Lung (tissue), 9 donors: ENCODE measurements at regions not wholly inside any gene's neighbourhood (a gene's known extent, or its start where the extent isn't known, plus 50 kb on each side); places are given as distances from the start of the nearest gene placed in this dataset.
"Not testable (repeated sequence)": the region's sequence is repeated elsewhere in the genome, so short reads cannot be mapped to it uniquely, and the experiment has no call there.

Experiments
- ATAC-seq: fragments of 200-7000 bp; cut with Tn5 transposase; one replicate; pipeline ENCODE4 v1.9.1; 2020; ENCODE audit warnings: moderate number of reproducible peaks; ENCODE audit not compliant: insufficient read depth, low FRiP score
- DNase-seq, 3 donors: peaks; one replicate each; pipeline ENCODE4 v3.0.0-alpha.2; 2013 to 2017
- H3K27ac ChIP-seq, 2 donors: one replicate each; pipeline ENCODE4 v1.5.1; 2013; ENCODE audit warnings: mild to moderate bottlenecking in 2 of 2, moderate library complexity in 2 of 2, control low read depth in 1 of 2, inconsistent platforms in 1 of 2, low read depth in 1 of 2, low read length in 1 of 2
- H3K27me3 ChIP-seq, 3 donors: one replicate each; pipeline ENCODE4 v1.5.1; 2013; ENCODE audit warnings: low read length in 2 of 3; ENCODE audit not compliant: control insufficient read depth in 3 of 3, insufficient read depth in 3 of 3
- H3K36me3 ChIP-seq, 4 donors: one replicate each; pipeline ENCODE4 v1.5.1; 2013; ENCODE audit warnings: low read length in 4 of 4, mild to moderate bottlenecking in 1 of 4, moderate library complexity in 1 of 4; ENCODE audit not compliant: control insufficient read depth in 4 of 4, insufficient read depth in 4 of 4
- H3K4me1 ChIP-seq, 5 donors: one replicate each; pipeline ENCODE4 v1.5.1; 2013; ENCODE audit warnings: low read length in 5 of 5, mild to moderate bottlenecking in 2 of 5, moderate library complexity in 1 of 5; ENCODE audit not compliant: control insufficient read depth in 5 of 5, insufficient read depth in 5 of 5
- H3K4me3 ChIP-seq: one replicate; pipeline ENCODE4 v1.5.1; 2013; ENCODE audit warnings: mild to moderate bottlenecking, control low read depth, moderate library complexity
- H3K9ac ChIP-seq, 2 donors: one replicate each; pipeline ENCODE4 v1.5.1; 2013; ENCODE audit warnings: low read length in 2 of 2, control low read depth in 1 of 2; ENCODE audit not compliant: insufficient read depth in 1 of 2
- H3K9me3 ChIP-seq, 4 donors: one replicate each; pipeline ENCODE4 v1.5.1; 2013; ENCODE audit warnings: low read length in 3 of 4, mild to moderate bottlenecking in 1 of 4, moderate library complexity in 1 of 4; ENCODE audit not compliant: control insufficient read depth in 4 of 4, insufficient read depth in 3 of 4
- WGBS, 2 donors: extraction: QIAGEN DNeasy Blood & Tissue Kit; methylation state at CpG; one replicate each; pipeline ENCODE4 v1.1.7; 2013; 5-methylcytosine and 5-hydroxymethylcytosine counted together
- donor health status: Bipolar disorder and iron deficiency.
- donor health status: healthy.
- donor health status: DM: yes; HTN: yes; CAD: no.

GRCh38 chr1:146510248-146510983 is 281.6 kb upstream of the NOTCH2NLA start:
- not testable (repeated sequence) for ATAC-seq, DNase-seq, H3K9me3 ChIP-seq, H3K36me3 ChIP-seq, H3K4me1 ChIP-seq, H3K27ac ChIP-seq, H3K9ac ChIP-seq, H3K4me3 ChIP-seq, H3K27me3 ChIP-seq
- no CpG with 5 or more reads among the region's 4 CpGs for WGBS, 2 donors

DNA sequence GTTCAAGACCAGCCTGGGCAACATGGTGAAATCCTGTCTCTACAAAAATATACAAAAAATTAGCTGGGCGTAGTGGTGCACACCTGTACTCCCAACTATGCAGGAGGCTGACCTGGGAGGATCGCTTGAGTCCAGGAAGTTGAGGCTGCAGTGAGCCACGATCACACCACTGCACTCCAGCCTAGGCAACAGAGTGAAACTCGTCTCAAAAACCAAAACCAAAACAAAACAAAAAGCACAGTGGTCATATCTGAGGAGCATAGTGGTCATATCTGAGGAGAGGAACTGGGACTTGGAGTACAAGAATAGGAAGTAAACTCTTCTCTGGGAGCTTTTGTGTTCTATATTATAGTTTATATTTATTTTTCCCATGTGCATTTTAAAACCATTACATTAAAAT is 275.3 kb upstream of the NOTCH2NLA start:
- whole genome bisulfite sequencing, 2 donors, result 80 to 85% methylated on average over 2 to 3 of the region's 4 CpGs
- not testable (repeated sequence) for H3K27me3 ChIP-seq, H3K27ac ChIP-seq, H3K9ac ChIP-seq, H3K4me3 ChIP-seq, H3K9me3 ChIP-seq, ATAC-seq, H3K36me3 ChIP-seq, DNase-seq, H3K4me1 ChIP-seq

- not testable (repeated sequence) for ATAC-seq, H3K9ac ChIP-seq, H3K9me3 ChIP-seq, H3K4me1 ChIP-seq, H3K36me3 ChIP-seq, H3K27ac ChIP-seq, DNase-seq, H3K4me3 ChIP-seq, H3K27me3 ChIP-seq
- no CpG with 5 or more reads among the region's 6 CpGs for WGBS, 2 donors
These were observed 258.7 kb upstream of the NOTCH2NLA start for GRCh38 chr1:146487555-146487954.

- WGBS, 2 donors, result 0 to 24% methylated on average over 1 to 12 of the region's 24 CpGs
- not testable (repeated sequence) for H3K4me1 ChIP-seq, ATAC-seq, H3K9ac ChIP-seq, H3K36me3 ChIP-seq, H3K27ac ChIP-seq, DNase-seq, H3K4me3 ChIP-seq, H3K9me3 ChIP-seq, H3K27me3 ChIP-seq
These were observed 258.3 kb upstream of the NOTCH2NLA start for GRCh38 chr1:146487155-146487554.

DNA sequence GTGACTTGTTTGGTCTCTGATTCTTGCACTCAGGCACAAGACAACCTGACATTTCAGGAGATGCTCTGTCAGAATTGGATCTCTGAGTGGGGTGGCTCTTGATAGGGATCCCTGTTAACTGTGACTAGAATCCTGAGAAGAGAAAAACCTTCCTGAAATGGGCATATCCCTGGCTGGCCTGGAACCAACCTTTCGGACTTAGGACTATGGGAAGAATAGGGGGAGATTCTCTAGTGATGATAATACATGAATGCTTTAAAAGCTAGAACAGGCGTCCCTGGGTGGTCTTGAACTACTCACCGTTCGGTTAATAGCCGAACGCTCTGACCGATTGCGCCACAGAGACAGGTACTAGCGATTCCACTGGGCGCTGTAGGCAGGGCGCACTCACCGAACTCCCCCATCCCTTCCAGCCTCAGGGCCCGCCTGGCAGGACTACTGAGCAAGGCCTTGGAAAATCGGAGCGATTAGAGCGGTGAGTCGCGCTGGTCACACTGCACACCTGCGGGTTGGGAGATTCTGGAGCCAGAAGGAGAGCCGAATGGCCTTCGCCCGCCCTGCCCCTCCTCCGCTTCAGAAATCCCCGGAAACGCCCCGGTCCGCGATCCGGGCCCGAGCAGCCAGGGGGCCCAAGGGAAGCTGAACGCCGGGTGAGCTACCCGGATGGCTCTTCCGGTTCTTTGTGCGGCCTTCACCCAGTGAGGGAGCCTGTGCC is 257.6 kb upstream of the NOTCH2NLA start:
- peak; percentile 47 to 61 (median 50) for DNase-seq
- WGBS, 2 donors, result 19 to 20% methylated on average over 7 to 30 of the region's 35 CpGs
- H3K4me3 ChIP-seq, H3K9me3 ChIP-seq, H3K27me3 ChIP-seq, H3K36me3 ChIP-seq, H3K4me1 ChIP-seq: not testable (repeated sequence)
- Histone ChIP-seq H3K27ac (peak overlapping the region in 1 of 2 donors; percentile 4), H3K9ac (peak overlapping the region; percentile 42 to 73)
- peak; percentile 76 for ATAC-seq

- not testable (repeated sequence) for H3K9ac ChIP-seq, H3K4me1 ChIP-seq, H3K36me3 ChIP-seq, H3K9me3 ChIP-seq, H3K27me3 ChIP-seq, H3K27ac ChIP-seq, H3K4me3 ChIP-seq, DNase-seq, ATAC-seq
- 55 to 67% methylated on average over 1 of the region's 2 CpGs for WGBS, 2 donors
These were observed 255.4 kb upstream of the NOTCH2NLA start for GRCh38 chr1:146484195-146484594.

DNA sequence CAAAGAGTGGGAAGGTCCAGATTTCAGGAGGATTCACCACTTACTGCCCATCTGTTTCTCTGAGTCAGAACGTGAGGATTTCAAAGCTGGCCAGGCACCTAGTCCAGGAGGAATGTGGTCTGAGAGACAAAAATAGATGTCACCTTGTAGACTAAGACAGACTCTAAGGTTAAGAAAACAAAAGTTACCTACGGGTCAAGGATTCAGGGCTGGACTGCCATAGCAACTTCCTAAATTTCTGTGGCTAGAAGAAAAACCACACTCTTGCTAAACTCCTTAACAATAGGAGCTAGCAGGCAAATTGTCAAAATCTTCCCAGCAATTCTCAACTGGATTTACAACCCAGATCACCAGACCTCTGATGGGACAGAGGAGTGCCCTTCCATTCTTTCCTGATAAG is 250.4 kb upstream of the NOTCH2NLA start:
- H3K36me3 ChIP-seq, ATAC-seq, H3K9me3 ChIP-seq, H3K27me3 ChIP-seq, H3K9ac ChIP-seq, H3K27ac ChIP-seq, DNase-seq, H3K4me3 ChIP-seq, H3K4me1 ChIP-seq: not testable (repeated sequence)
- 15 to 50% methylated on average over 1 of the region's 2 CpGs for WGBS, 2 donors

DNA sequence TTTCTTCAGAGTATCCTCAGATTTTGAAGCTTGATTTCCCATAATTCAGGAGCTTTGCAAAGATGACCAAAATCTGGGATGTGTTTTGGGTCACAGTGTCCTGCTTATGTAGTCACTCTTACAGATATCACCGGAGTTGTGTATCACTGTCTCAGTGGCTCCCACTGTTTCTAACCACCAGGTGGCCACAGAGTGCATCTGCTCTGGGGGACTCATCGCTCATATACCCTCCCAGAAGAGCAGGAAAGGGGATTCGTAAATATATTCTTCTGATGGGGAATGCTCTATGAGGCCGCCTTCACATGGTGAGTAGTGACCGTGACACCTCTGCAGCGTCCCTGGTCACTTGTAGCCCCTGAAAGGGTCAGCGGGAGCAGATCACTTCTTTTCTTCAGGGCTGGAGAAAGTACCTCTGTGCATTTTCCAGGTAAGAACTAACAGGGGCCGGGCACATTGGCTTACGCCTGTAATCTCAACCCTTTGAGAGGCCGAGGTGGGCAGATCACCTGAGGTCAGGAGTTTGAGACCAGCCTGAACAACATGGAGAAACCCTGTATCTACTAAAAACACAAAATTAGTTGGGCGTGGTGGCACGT is 249.4 kb upstream of the NOTCH2NLA start:
- not testable (repeated sequence) for H3K4me1 ChIP-seq, H3K9me3 ChIP-seq, H3K36me3 ChIP-seq, H3K9ac ChIP-seq, ATAC-seq, H3K27ac ChIP-seq, H3K4me3 ChIP-seq, H3K27me3 ChIP-seq
- peak; percentile 15 to 24 (median 23) for DNase-seq
- 51 to 57% methylated on average over 12 of the region's 12 CpGs for WGBS, 2 donors
